Small intestine (tissue), 7 donors: ENCODE measurements at regions not wholly inside any gene's neighbourhood (a gene's known extent, or its start where the extent isn't known, plus 50 kb on each side); places are given as distances from the start of the nearest gene placed in this dataset.
"Not testable (repeated sequence)": the region's sequence is repeated elsewhere in the genome, so short reads cannot be mapped to it uniquely, and the experiment has no call there.

Experiments used
- DNase-seq, 2 donors: peaks; one replicate each; pipeline versions ENCODE4 v3.0.0 to v3.0.0-alpha.2; 2013
- FAIRE-seq: peaks from 2 replicates; lab custom pipeline; 2012; peaks lifted over from hg19 to GRCh38; lab: Jason Lieb, UNC
- H3K27ac ChIP-seq, 3 donors: one replicate each; pipeline ENCODE4 v1.5.1; 2013; ENCODE audit warnings: low read length in 2 of 3, mild to moderate bottlenecking in 2 of 3, control low read depth in 1 of 3, inconsistent platforms in 1 of 3, low read depth in 1 of 3, moderate library complexity in 1 of 3
- H3K27me3 ChIP-seq, 3 donors: one replicate each; pipeline ENCODE4 v1.6.1; 2013; ENCODE audit warnings: low read length in 3 of 3, inconsistent platforms in 1 of 3; ENCODE audit not compliant: control insufficient read depth in 3 of 3, insufficient read depth in 3 of 3
- H3K36me3 ChIP-seq, 3 donors: one replicate each; pipeline ENCODE4 v1.6.1; 2013; ENCODE audit warnings: low read length in 3 of 3, inconsistent platforms in 1 of 3, low read depth in 1 of 3, mild to moderate bottlenecking in 1 of 3, moderate library complexity in 1 of 3; ENCODE audit not compliant: control insufficient read depth in 3 of 3, insufficient read depth in 2 of 3
- H3K4me1 ChIP-seq, 3 donors: one replicate each; pipeline ENCODE4 v1.6.1; 2013; ENCODE audit warnings: low read length in 2 of 3, inconsistent platforms in 1 of 3, low read depth in 1 of 3, mild to moderate bottlenecking in 1 of 3, moderate library complexity in 1 of 3; ENCODE audit not compliant: control insufficient read depth in 3 of 3, insufficient read depth in 2 of 3
- H3K4me3 ChIP-seq, 3 donors: one replicate each; pipeline ENCODE4 v1.5.1; 2013; ENCODE audit warnings: low read length in 3 of 3, control low read depth in 1 of 3, inconsistent platforms in 1 of 3, low read depth in 1 of 3, mild to moderate bottlenecking in 1 of 3, moderate library complexity in 1 of 3
- H3K9me3 ChIP-seq, 2 donors: one replicate each; pipeline ENCODE4 v1.6.1; 2013; ENCODE audit warnings: low read depth in 1 of 2, low read length in 1 of 2; ENCODE audit not compliant: control insufficient read depth in 2 of 2, insufficient read depth in 1 of 2
- WGBS, 3 donors: extraction: QIAGEN DNeasy Blood & Tissue Kit; methylation state at CpG; one replicate each; pipeline ENCODE4 v1.1.7; 2013; 5-methylcytosine and 5-hydroxymethylcytosine counted together
- donor health status: healthy with polysubstance abuse.
- donor health status: control.
- donor health status: control.
- donor health status: Bipolar disorder and iron deficiency.
- donor health status: healthy.

DNA sequence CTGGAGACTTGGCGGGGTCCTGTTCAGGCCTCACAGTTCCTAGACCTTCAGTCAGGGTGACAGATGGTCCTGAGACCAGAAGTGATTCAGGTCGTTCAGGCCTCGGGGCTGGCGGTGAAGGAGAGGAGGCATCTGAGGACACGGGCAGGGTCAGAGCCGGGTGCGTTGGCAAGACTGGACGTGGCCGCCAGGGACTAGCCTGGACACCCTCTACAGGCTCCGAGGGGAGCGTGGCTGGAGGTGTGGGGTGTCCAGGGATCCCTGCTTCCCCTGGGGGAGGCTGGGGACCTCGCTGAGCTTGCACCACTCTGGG lies 64.0 kb upstream of the TARDBP start:
- Histone ChIP-seq H3K9me3 (peaks cover 0 to 2% of the 10 kb centered on the region in 2 donors), H3K4me3 (no peak overlapping the region), H3K27me3 (peaks cover 0 to 2% (median 0%) of the 10 kb centered on the region in 3 donors), H3K4me1 (peaks cover 0 to 10% (median 0%) of the 10 kb centered on the region in 3 donors), H3K36me3 (no peaks in the 10 kb centered on the region), H3K27ac (no peak overlapping the region)
- 77 to 86% (median 79%) methylated on average over 12 of the region's 12 CpGs for WGBS, 3 donors
- FAIRE-seq (no peak), DNase-seq (no peak)

DNA sequence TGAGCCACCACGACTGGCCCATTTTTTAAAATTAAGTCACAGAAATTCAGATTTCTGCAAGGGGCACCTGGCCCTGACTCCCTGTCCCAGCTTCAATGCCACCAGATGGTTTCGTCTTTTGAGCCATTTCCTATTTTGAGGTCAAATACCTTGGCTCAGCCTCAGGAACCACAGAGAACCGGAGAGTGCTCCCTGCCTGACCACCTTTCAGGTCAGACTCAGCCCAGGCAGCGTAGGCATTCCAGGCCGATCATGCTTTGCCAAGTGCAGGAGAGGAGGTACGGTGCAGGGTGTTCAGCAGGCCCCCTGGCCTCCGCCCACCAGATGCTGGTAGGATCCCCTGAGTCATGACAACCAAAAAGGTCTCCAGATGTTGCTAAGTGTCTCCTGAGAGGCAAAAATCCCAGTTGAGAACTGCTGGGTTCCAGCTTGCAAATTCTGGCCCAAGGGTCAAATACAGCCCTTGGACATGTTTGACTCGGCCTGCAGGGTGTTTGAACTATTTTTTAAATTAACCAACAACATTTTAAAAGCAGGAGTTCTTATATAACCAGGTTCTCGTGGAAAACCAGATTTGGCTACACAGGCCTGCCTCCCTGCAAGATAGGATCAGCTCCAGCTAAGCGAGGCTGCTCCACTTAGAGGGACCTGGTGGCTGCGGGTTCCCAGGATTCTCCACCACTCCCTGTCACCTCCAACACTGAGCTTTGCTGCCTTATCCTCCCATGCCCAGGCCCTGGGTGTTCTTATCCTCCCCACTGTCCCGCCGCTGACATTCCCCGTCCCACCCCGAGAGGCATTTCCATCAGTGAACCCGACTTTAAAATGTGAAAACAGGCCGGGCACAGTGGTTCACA lies 61.9 kb upstream of the TARDBP start:
- no peak for FAIRE-seq
- H3K4me3 ChIP-seq, result no peak overlapping the region
- 87 to 90% (median 89%) methylated on average over 17 of the region's 17 CpGs for WGBS, 3 donors
- no peaks in the 10 kb centered on the region for H3K36me3 ChIP-seq
- H3K27ac ChIP-seq, result no peak overlapping the region
- H3K4me1 ChIP-seq, result no peaks in the 10 kb centered on the region
- no peak for DNase-seq
- H3K27me3 ChIP-seq, result no peaks in the 10 kb centered on the region
- peaks cover 0 to 7% of the 10 kb centered on the region in 2 donors for H3K9me3 ChIP-seq

DNA sequence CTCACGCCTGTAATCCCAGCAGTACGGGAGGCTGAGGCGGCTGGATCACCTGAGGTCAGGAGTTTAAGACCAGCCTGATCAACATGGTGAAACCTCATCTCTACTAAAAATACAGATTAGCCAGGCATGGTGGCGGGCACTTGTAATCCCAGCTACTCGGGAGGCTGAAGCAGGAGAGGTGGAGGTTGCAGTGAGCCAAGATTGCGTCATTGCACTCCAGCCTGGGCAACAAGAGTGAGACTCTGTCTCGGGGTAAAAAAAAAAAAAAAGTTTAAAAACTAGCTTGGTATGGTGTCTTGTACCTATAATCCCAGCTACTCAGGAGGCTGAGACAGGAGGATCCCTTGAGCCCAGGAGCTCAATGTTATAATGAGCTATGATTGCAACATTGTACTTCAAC lies 61.2 kb upstream of the TARDBP start:
- not testable (repeated sequence) for FAIRE-seq
- WGBS, 3 donors, result 91 to 94% (median 93%) methylated on average over 7 of the region's 7 CpGs

DNA sequence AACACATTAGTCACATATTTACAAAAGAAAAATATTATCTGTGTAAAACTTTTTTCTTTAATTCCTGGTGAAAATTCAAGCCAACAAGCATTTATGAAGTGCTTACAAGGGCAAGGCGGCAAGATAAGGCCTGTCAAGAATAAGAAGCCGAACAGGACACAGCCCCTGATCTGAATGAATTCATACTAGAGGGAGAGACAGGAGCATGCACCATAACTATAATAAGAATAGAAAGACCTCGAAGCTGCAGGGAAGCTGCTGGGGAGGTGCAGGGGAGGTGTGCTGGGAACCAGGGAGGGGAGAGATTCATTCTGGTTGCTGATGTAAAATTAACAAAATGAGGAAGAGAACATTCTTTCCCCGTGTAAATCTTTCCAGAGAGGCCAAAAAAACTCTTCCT lies 60.5 kb upstream of the TARDBP start:
- H3K4me1 ChIP-seq, result no peaks in the 10 kb centered on the region
- WGBS, 3 donors, result 58 to 67% (median 61%) methylated on average over 4 of the region's 4 CpGs
- H3K36me3 ChIP-seq, result no peaks in the 10 kb centered on the region
- peaks cover 0 to 7% of the 10 kb centered on the region in 2 donors for H3K9me3 ChIP-seq
- no peak for FAIRE-seq
- H3K27ac ChIP-seq, result no peak overlapping the region
- no peak for DNase-seq
- H3K4me3 ChIP-seq, result no peak overlapping the region
- no peaks in the 10 kb centered on the region for H3K27me3 ChIP-seq

More for the DNA sequence above, 61.2 kb upstream of the TARDBP start:
- DNase-seq, H3K27me3 ChIP-seq, H3K4me1 ChIP-seq, H3K27ac ChIP-seq, H3K36me3 ChIP-seq, H3K4me3 ChIP-seq, H3K9me3 ChIP-seq: not testable (repeated sequence)

DNA sequence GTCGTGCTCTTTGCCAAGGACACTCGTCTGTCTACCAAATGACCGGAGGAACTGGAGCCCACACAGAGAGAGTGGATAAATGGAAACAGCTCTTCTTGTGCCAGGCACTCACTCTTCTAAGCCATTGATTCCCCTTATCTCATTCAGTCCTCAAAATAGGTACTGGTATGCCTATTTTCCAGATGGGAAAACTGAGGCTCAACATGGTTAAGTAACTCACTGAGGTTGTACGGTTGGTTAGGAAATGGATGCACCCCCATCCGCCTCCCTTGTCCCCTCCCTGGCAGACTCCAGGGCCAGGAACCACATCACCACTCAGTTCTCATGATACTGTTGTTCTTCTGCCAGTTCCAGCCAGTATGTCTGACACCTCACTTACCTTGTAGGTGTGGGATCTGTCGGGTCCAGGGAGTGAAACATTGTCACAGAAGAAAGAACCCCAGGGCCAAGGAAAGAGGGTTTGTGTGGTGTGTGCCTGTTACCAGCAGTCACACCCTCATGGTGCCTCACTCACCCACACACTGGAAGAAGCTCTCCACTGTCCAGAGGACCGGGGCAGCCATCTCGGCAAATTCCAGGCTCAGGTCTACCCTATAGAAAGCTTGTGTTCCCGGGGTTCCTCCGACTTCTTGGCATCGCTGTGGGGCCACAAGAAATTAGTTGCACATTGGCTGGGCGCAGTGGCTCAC lies 58.8 kb upstream of the TARDBP start:
- 92 to 97% (median 94%) methylated on average over 12 of the region's 12 CpGs for WGBS, 3 donors
- no peak overlapping the region for H3K4me3 ChIP-seq
- H3K27me3 ChIP-seq, result no peaks in the 10 kb centered on the region
- no peak for DNase-seq
- H3K9me3 ChIP-seq, result peaks cover 0 to 7% of the 10 kb centered on the region in 2 donors
- H3K27ac ChIP-seq, result no peak overlapping the region
- H3K4me1 ChIP-seq, result no peaks in the 10 kb centered on the region
- no peaks in the 10 kb centered on the region for H3K36me3 ChIP-seq
- no peak for FAIRE-seq

DNA sequence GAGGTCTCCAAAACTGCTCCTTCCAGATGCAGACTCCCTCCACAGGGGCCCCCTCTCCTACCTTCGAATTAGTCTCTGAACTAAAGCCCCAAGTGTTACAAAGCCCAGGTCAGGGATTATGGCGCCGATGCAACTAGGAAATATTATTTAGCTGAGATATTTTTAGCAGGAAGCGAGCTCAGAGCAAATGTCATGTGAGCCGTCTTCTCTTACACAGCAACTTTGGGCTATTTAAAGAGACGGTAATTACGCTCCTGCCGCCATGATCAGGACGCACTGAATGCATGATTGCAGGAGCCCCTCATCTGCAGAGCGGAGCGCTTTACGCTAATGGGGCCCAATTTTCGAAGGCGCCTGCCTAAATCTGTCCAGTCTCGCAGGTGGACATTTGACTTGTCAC lies 55.3 kb upstream of the TARDBP start:
- Histone ChIP-seq H3K4me3 (no peak overlapping the region), H3K9me3 (peaks cover 0 to 7% of the 10 kb centered on the region in 2 donors), H3K27ac (no peak overlapping the region), H3K36me3 (no peaks in the 10 kb centered on the region), H3K4me1 (peaks cover 0 to 6% (median 0%) of the 10 kb centered on the region in 3 donors), H3K27me3 (no peaks in the 10 kb centered on the region)
- 72 to 88% (median 86%) methylated on average over 15 of the region's 15 CpGs for WGBS, 3 donors
- FAIRE-seq, result no peak
- no peak for DNase-seq

DNA sequence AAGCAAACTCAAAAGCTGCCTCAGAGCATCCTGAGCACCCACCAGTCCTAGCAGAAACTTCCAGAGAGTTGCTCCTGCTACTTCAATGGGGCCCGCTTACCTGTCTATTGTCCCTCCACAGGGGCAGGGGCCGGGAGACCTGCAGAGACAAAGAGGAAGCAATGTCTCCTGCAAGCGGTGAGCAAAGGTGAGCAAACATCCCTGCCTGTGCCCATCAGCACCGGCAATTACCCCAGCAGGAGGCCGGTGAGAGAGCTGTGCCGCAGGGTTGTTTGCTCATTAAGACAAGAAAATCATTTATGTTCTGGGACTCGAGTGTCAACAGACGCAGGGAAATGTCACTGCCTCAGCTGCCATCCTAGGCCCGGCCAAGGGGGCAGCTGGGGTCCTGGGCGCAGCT lies 53.8 kb upstream of the TARDBP start:
- peaks cover 0 to 4% of the 10 kb centered on the region in 2 donors for H3K9me3 ChIP-seq
- peaks cover 0 to 6% (median 0%) of the 10 kb centered on the region in 3 donors for H3K4me1 ChIP-seq
- H3K36me3 ChIP-seq, result no peaks in the 10 kb centered on the region
- 36 to 64% (median 57%) methylated on average over 10 of the region's 10 CpGs for WGBS, 3 donors
- DNase-seq (peak in 1 of 2 donors; percentile 31), FAIRE-seq (no peak)
- no peaks in the 10 kb centered on the region for H3K27me3 ChIP-seq
- H3K4me3 ChIP-seq, result no peak overlapping the region
- H3K27ac ChIP-seq, result no peak overlapping the region

DNA sequence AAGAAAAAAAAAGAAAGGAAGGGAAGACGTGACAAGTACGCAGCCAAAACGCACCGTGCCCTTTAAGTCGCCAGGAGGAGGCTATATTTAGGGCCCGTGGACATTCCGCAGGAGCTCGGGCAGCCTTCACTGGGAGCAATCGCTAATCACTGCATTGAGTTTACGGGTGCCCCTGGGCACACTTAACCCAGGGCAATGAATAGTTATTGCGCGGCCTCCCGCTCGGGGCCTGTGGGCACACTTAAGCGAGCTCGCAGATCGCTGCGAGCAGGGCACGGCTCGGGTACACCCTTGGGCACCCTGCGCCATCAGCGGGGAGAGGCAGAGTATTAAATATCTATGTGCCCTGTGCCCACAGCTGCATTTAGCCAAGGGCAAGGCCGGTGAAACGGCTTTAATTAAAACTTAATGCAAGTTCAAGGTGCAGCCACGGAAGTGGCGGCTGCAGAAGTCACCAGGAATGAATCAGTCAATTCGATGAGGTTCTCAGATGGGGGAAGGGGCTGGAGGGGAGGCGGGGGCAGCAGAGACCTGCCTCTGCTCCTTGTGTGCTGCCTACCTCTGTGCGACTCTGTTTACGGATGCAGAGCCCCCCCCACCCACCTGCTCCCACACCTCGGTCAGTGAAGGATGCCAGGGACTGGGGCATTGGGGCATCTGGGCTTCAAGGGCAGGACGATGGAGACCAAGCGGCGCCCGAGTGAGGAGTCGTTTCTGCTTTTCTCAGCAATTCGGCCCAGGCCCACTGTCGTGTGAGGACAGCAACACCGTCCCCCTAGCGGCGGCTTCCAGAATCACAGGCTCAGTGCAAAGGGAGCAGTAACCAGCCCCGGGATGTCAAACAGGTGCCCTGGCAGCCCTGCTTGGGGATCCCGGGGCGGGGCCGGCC lies 51.8 kb upstream of the TARDBP start:
- peaks cover 0 to 6% (median 0%) of the 10 kb centered on the region in 3 donors for H3K4me1 ChIP-seq
- FAIRE-seq, result no peak
- no peaks in the 10 kb centered on the region for H3K9me3 ChIP-seq

More for the DNA sequence above, 51.8 kb upstream of the TARDBP start:
- H3K36me3 ChIP-seq, result no peaks in the 10 kb centered on the region
- H3K4me3 ChIP-seq, result no peak overlapping the region
- H3K27ac ChIP-seq, result no peak overlapping the region
- H3K27me3 ChIP-seq, result no peaks in the 10 kb centered on the region
- 17 to 54% (median 28%) methylated on average over 45 of the region's 45 CpGs for WGBS, 3 donors
- peak; percentile 72 to 83 for DNase-seq
